H1 (cell line): ENCODE measurements at regions not wholly inside any gene's neighbourhood (a gene's known extent, or its start where the extent isn't known, plus 50 kb on each side); places are given as distances from the start of the nearest gene placed in this dataset.
"Not testable (repeated sequence)": the region's sequence is repeated elsewhere in the genome, so short reads cannot be mapped to it uniquely, and the experiment has no call there.

Experiments used
- CTCF ChIA-PET: fragments of 300-600 bp; sonication (Branson Sonifier 250); formaldehyde crosslinking; loops from one replicate; lab custom pipeline; 2021; ENCODE audit not compliant: partially characterized antibody; lab: Charles Lee
- POLR2A ChIA-PET: fragments of 300-600 bp; sonication (Branson Sonifier 250); formaldehyde crosslinking; loops from one replicate; lab custom pipeline; 2021; ENCODE audit warnings: inconsistent platforms; ENCODE audit not compliant: partially characterized antibody; lab: Charles Lee
- DNase-seq, 2 experiments: peaks; one replicate each; pipeline versions ENCODE4 v3.0.0 to v3.0.0-alpha.2; 2010 to 2022; ENCODE audit warnings: low spot score in 2 of 2, low read depth in 1 of 2, mixed read lengths in 1 of 2
- FAIRE-seq: peaks from 2 replicates; lab custom pipeline; 2011; peaks lifted over from hg19 to GRCh38; lab: Jason Lieb, UNC
- H2AFZ ChIP-seq: 2 replicates; pipeline ENCODE4 v1.8.1; 2012; ENCODE audit warnings: low read length, inconsistent platforms
- H2AK5ac ChIP-seq: 2 replicates; pipeline ENCODE4 v1.6.1; 2013; ENCODE audit warnings: low read depth, low read length
- H2BK120ac ChIP-seq: replicated peaks from 2 replicates; pipeline ENCODE3; 2013; ENCODE audit warnings: low read depth, low read length, inconsistent platforms
- H2BK12ac ChIP-seq: 2 replicates; pipeline ENCODE4 v1.6.1; 2013; ENCODE audit warnings: low read depth, low read length
- H2BK15ac ChIP-seq: 2 replicates; pipeline ENCODE4 v1.6.1; 2013; ENCODE audit warnings: low read length
- H2BK20ac ChIP-seq: 2 replicates; pipeline ENCODE4 v1.6.1; 2013; ENCODE audit warnings: low read length
- H2BK5ac ChIP-seq: 2 replicates; pipeline ENCODE4 v1.6.1; 2013; ENCODE audit warnings: low read depth, low read length
- H3K14ac ChIP-seq: 2 replicates; pipeline ENCODE4 v1.6.1; 2013; ENCODE audit warnings: inconsistent platforms; ENCODE audit not compliant: insufficient read length
- H3K18ac ChIP-seq: 2 replicates; pipeline ENCODE4 v1.6.1; 2013; ENCODE audit warnings: low read length; ENCODE audit errors: extremely low read depth
- H3K23ac ChIP-seq: 2 replicates; pipeline ENCODE4 v1.6.1; 2013; ENCODE audit warnings: inconsistent platforms; ENCODE audit not compliant: insufficient read length
- H3K23me2 ChIP-seq: 2 replicates; pipeline ENCODE4 v1.6.1; 2013; ENCODE audit warnings: low read depth, low read length
- H3K27ac ChIP-seq: 2 replicates; pipeline ENCODE4 v1.6.1; 2011; ENCODE audit warnings: low read depth, low read length, inconsistent platforms
- H3K27me3 ChIP-seq, 4 experiments: replicated peaks in 1 of 4; 1 replicate in 1 of 4; 2 replicates in 3 of 4; pipeline versions ENCODE4 v1.6.1 to v1.8.1; 2011 to 2013; ENCODE audit warnings: low read length in 3 of 4, mild to moderate bottlenecking in 3 of 4, inconsistent platforms in 2 of 4, mixed read lengths in 2 of 4, moderate library complexity in 1 of 4; ENCODE audit not compliant: control insufficient read depth in 3 of 4, insufficient read depth in 3 of 4; ENCODE audit errors: extremely low read depth in 1 of 4
- H3K36me3 ChIP-seq, 4 experiments: 2 replicates each; pipeline versions ENCODE4 v1.6.1 to v1.8.1; 2011 to 2013; ENCODE audit warnings: mild to moderate bottlenecking in 4 of 4, low read length in 3 of 4, moderate library complexity in 2 of 4, control low read depth in 1 of 4, inconsistent platforms in 1 of 4; ENCODE audit not compliant: insufficient read depth in 4 of 4, control insufficient read depth in 2 of 4
- H3K4ac ChIP-seq: replicated peaks from 2 replicates; pipeline ENCODE3; 2013; ENCODE audit warnings: low read length, low read depth, mixed read lengths, inconsistent platforms; ENCODE audit not compliant: insufficient read length
- H3K4me1 ChIP-seq, 4 experiments: replicated peaks in 1 of 4; 1 replicate in 1 of 4; 2 replicates in 3 of 4; pipeline versions ENCODE4 v1.6.1 to v1.8.1; 2011 to 2013; ENCODE audit warnings: low read length in 3 of 4, inconsistent platforms in 2 of 4, mixed read lengths in 1 of 4; ENCODE audit not compliant: insufficient read depth in 4 of 4, control insufficient read depth in 3 of 4
- H3K4me2 ChIP-seq, 2 experiments: 2 replicates each; pipeline versions ENCODE4 v1.6.1 to v1.8.1; 2011 to 2013; ENCODE audit warnings: low read depth in 2 of 2, low read length in 2 of 2, control low read depth in 1 of 2, inconsistent platforms in 1 of 2, mild to moderate bottlenecking in 1 of 2; ENCODE audit not compliant: insufficient read depth in 1 of 2
- H3K4me3 ChIP-seq, 4 experiments: fragments of 200-600, 300-600 bp in 1 of 4; sonication (generic), shearing (Covaris generic), sonication (Bioruptor Twin) in 1 of 4; 2 replicates each; pipeline versions ENCODE4 v1.5.1 to v1.8.1; 2011 to 2016; ENCODE audit warnings: low read length in 4 of 4, low read depth in 3 of 4, control low read depth in 2 of 4, inconsistent platforms in 2 of 4, mild to moderate bottlenecking in 2 of 4, mixed read lengths in 1 of 4, moderate library complexity in 1 of 4; ENCODE audit not compliant: insufficient read depth in 2 of 4; ENCODE audit errors: extremely low read depth in 1 of 4
- H3K56ac ChIP-seq: replicated peaks from 2 replicates; pipeline ENCODE3; 2013; ENCODE audit warnings: low read depth, mild to moderate bottlenecking, mixed read lengths, low read length, inconsistent platforms; ENCODE audit not compliant: insufficient read length
- H3K79me1 ChIP-seq: 2 replicates; pipeline ENCODE4 v1.6.1; 2013; ENCODE audit warnings: low read depth, low read length, control low read depth
- H3K79me2 ChIP-seq, 2 experiments: 2 replicates each; pipeline versions ENCODE4 v1.6.1 to v1.8.1; 2012 to 2013; ENCODE audit warnings: low read length in 2 of 2, mild to moderate bottlenecking in 2 of 2, inconsistent platforms in 1 of 2; ENCODE audit not compliant: insufficient read depth in 2 of 2, control insufficient read depth in 1 of 2
- H3K9ac ChIP-seq, 4 experiments: replicated peaks in 1 of 4; 1 replicate in 1 of 4; 2 replicates in 3 of 4; pipeline versions ENCODE4 v1.6.1 to v1.8.1; 2011 to 2013; ENCODE audit warnings: low read depth in 3 of 4, low read length in 3 of 4, control low read depth in 2 of 4, mild to moderate bottlenecking in 2 of 4, moderate library complexity in 2 of 4, inconsistent platforms in 1 of 4; ENCODE audit errors: extremely low read depth in 1 of 4
- H3K9me3 ChIP-seq, 2 experiments: 2 replicates each; pipeline versions ENCODE4 v1.6.1 to v1.8.1; 2012 to 2013; ENCODE audit warnings: mild to moderate bottlenecking in 2 of 2, moderate library complexity in 2 of 2, control low read depth in 1 of 2, inconsistent platforms in 1 of 2, low read depth in 1 of 2, low read length in 1 of 2, mixed read lengths in 1 of 2; ENCODE audit not compliant: insufficient read depth in 2 of 2
- H4K20me1 ChIP-seq, 2 experiments: replicated peaks in 1 of 2; 2 replicates each; pipeline versions ENCODE3 to v1.8.1; 2011 to 2013; ENCODE audit warnings: inconsistent platforms in 2 of 2, low read length in 2 of 2, mild to moderate bottlenecking in 1 of 2; ENCODE audit not compliant: insufficient read depth in 2 of 2, control insufficient read depth in 1 of 2
- H4K5ac ChIP-seq: 2 replicates; pipeline ENCODE4 v1.6.1; 2013; ENCODE audit warnings: low read length, low read depth, mixed read lengths, inconsistent platforms; ENCODE audit not compliant: insufficient read length
- H4K8ac ChIP-seq: 2 replicates; pipeline ENCODE4 v1.8.0; 2013; ENCODE audit warnings: mild to moderate bottlenecking, moderate library complexity, low read length, inconsistent platforms; ENCODE audit not compliant: insufficient read depth; ENCODE audit errors: extremely low read depth
- H4K91ac ChIP-seq: replicated peaks from 2 replicates; pipeline ENCODE3; 2013; ENCODE audit warnings: low read length, mixed read lengths, inconsistent platforms; ENCODE audit not compliant: insufficient read length
- WGBS, 2 experiments: shearing (Covaris generic) in 1 of 2; methylation state at CpG; one replicate each; pipeline versions ENCODE4 v1.1.6 to v1.1.7; 2013 to 2015; ENCODE audit warnings: low lambda C conversion rate in 2 of 2, mixed read lengths in 2 of 2, inconsistent platforms in 1 of 2, low coverage in 1 of 2, missing lambda C conversion rate in 1 of 2; ENCODE audit not compliant: insufficient replicate concordance in 2 of 2, insufficient coverage in 1 of 2, insufficient read length in 1 of 2; ENCODE audit errors: extremely low coverage in 1 of 2, missing lambda C conversion rate in 1 of 2; 5-methylcytosine and 5-hydroxymethylcytosine counted together

GRCh38 chr9:63912451-63912850, 1372.6 kb downstream of the FOXD4L5 start:
- H3K4me1 ChIP-seq, H3K56ac ChIP-seq, FAIRE-seq, H3K23ac ChIP-seq, H2AFZ ChIP-seq, H2BK15ac ChIP-seq, H2BK20ac ChIP-seq, H3K9ac ChIP-seq, H3K23me2 ChIP-seq, H3K27ac ChIP-seq, H3K36me3 ChIP-seq, H3K4me2 ChIP-seq, DNase-seq, H2BK120ac ChIP-seq, H2AK5ac ChIP-seq, H2BK12ac ChIP-seq, H3K27me3 ChIP-seq, H3K18ac ChIP-seq, POLR2A ChIA-PET, H3K79me2 ChIP-seq, H3K4me3 ChIP-seq, H2BK5ac ChIP-seq, H4K91ac ChIP-seq, H3K4ac ChIP-seq, H4K5ac ChIP-seq, CTCF ChIA-PET, H3K79me1 ChIP-seq, H4K8ac ChIP-seq, H4K20me1 ChIP-seq, H3K14ac ChIP-seq: not testable (repeated sequence)
- peaks cover 9 to 24% of the 10 kb centered on the region in 2 experiments; a peak in 2 of 4 replicates for H3K9me3 ChIP-seq
- WGBS, 2 experiments = 73% methylated on average over 3 of the region's 6 CpGs; no CpG with 5 or more reads in 1 of the 2 experiments

GRCh38 chr9:63909076-63909475, 1375.9 kb downstream of the FOXD4L5 start:
- H2BK5ac ChIP-seq, H3K14ac ChIP-seq, H2BK15ac ChIP-seq, H4K8ac ChIP-seq, FAIRE-seq, H3K4me3 ChIP-seq, H2AFZ ChIP-seq, H3K56ac ChIP-seq, H3K79me2 ChIP-seq, H2BK120ac ChIP-seq, H4K91ac ChIP-seq, POLR2A ChIA-PET, H3K4me1 ChIP-seq, H3K23me2 ChIP-seq, H3K79me1 ChIP-seq, H2BK20ac ChIP-seq, H3K23ac ChIP-seq, DNase-seq, H2BK12ac ChIP-seq, H3K27ac ChIP-seq, H3K9ac ChIP-seq, H3K36me3 ChIP-seq, H3K18ac ChIP-seq, H3K4ac ChIP-seq, H3K27me3 ChIP-seq, H3K4me2 ChIP-seq, H4K20me1 ChIP-seq, H4K5ac ChIP-seq, H2AK5ac ChIP-seq, CTCF ChIA-PET: not testable (repeated sequence)
- WGBS, 2 experiments = 64% methylated on average over 2 of the region's 3 CpGs; no CpG with 5 or more reads in 1 of the 2 experiments
- peaks cover 5 to 17% of the 10 kb centered on the region in 2 experiments; a peak in 2 of 4 replicates for H3K9me3 ChIP-seq
